Gastrocnemius medialis (tissue), 4 donors: ENCODE measurements at regions not wholly inside any gene's neighbourhood (a gene's known extent, or its start where the extent isn't known, plus 50 kb on each side); places are given as distances from the start of the nearest gene placed in this dataset.
"Not testable (repeated sequence)": the region's sequence is repeated elsewhere in the genome, so short reads cannot be mapped to it uniquely, and the experiment has no call there.

Experiments
- ATAC-seq, 2 donors: fragments of 150-250 bp; one replicate each; pipeline ENCODE4 v1.9.1; 2016
- DNase-seq, 2 donors: peaks; one replicate each; pipeline ENCODE4 v3.0.0-alpha.2; 2019
- H3K27ac ChIP-seq, 4 donors: fragments of 200-600 bp; sonication (generic); 1 replicate in 1 of 4; 2 replicates in 3 of 4; pipeline ENCODE4 v1.5.1; 2016 to 2018; ENCODE audit warnings: mild to moderate bottlenecking in 2 of 4, moderate library complexity in 1 of 4
- H3K27me3 ChIP-seq, 3 donors: fragments of 200-600 bp; sonication (generic) in 2 of 3; 1 replicate in 1 of 3; 2 replicates in 2 of 3; pipeline versions ENCODE4 v1.5.1 to v1.6.0; 2016 to 2019; ENCODE audit warnings: mild to moderate bottlenecking in 1 of 3, moderate library complexity in 1 of 3
- H3K36me3 ChIP-seq, 2 donors: fragments of 200-600 bp; sonication (generic) in 1 of 2; one replicate each; pipeline ENCODE4 v1.5.1; 2017 to 2018
- H3K4me1 ChIP-seq, 2 donors: fragments of 200-600 bp; sonication (generic) in 1 of 2; one replicate each; pipeline ENCODE4 v1.5.1; 2016 to 2017; ENCODE audit warnings: mild to moderate bottlenecking in 2 of 2
- H3K4me3 ChIP-seq, 4 donors: fragments of 200-600 bp; sonication (generic) in 3 of 4; 1 replicate in 1 of 4; 2 replicates in 3 of 4; pipeline ENCODE4 v1.5.1; 2016 to 2019; ENCODE audit warnings: mild to moderate bottlenecking in 2 of 4
- H3K9me3 ChIP-seq, 3 donors: fragments of 200-600 bp; sonication (generic) in 2 of 3; 1 replicate in 1 of 3; 2 replicates in 2 of 3; pipeline ENCODE4 v1.5.1; 2016 to 2019
- CTCF ChIP-seq, 5 experiments: fragments of 450-650 bp in 3 of 5; fragments of 200-600 bp in 2 of 5; sonication (generic) in 2 of 5; IDR thresholded peaks in 4 of 5; conservative IDR thresholded peaks in 1 of 5; 1 replicate in 4 of 5; 2 replicates in 1 of 5; pipeline ENCODE4 v1.5.1; 2016 to 2019; ENCODE audit warnings: antibody characterized with exemption in 5 of 5, mild to moderate bottlenecking in 3 of 5, moderate library complexity in 3 of 5
- POLR2A ChIP-seq, 2 donors: fragments of 450-650 bp; IDR thresholded peaks; one replicate each; pipeline ENCODE4 v1.6.1; 2017; ENCODE audit warnings: antibody characterized with exemption in 2 of 2, mild to moderate bottlenecking in 2 of 2, moderate library complexity in 2 of 2
- in situ Hi-C, 4 donors: fragments of 200-750 bp; cut with MboI; loops; one replicate each; pipeline versions ENCODE4 v1.15.0 to v1.8.0; 2017; ENCODE audit warnings: low sequenced_read_pairs in 4 of 4
- intact Hi-C: fragments of 100-400 bp; cut with DNase I; formaldehyde crosslinking; loops from one replicate; pipeline ENCODE4 v1.15.1; 2023; ENCODE audit warnings: low total_unique reads

DNA sequence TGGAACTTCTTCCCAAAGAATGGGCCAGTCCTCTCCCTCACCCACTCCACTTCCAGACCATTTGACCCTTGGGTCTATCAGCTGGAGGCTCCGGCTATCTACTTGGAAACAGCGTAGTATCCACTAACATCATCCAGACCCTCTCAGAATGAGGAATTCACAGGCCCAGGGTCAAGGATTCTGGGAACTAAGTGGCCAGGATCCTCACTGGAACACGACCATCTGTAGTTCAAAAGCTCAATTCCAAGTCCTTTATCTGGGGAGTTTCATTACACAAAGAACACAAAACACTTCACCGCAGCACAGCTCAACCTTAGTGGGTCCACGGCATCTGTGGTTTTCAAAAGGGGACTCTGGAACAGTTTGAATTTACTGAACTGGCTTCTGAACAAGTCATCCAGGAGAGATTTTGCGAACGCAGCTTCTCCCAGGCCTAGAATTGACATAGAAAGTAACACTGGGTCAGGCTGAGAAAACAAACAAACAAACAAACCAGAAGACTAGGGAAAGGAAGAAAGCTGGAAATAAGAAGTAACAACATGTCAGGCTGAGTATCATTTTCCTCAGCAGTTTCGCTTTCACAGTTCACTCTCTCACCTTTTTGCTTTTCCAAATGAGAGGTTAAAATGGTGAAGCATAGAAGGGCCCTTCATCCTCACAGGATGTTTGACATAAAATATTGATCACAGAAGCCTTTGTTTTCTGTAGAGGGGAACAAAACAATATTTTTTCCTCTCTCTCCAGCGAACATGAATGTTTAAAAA is 57.6 kb upstream of the USP6NL start:
- H3K27me3 ChIP-seq = no peaks in the 10 kb centered on the region
- DNase-seq = no peak
- H3K27ac ChIP-seq = no peak overlapping the region
- ATAC-seq = no peak
- H3K4me1 ChIP-seq = no peaks in the 10 kb centered on the region
- no peaks in the 10 kb centered on the region for H3K9me3 ChIP-seq
- in situ Hi-C loops (no loop called here), intact Hi-C loops (no loop called here)
- TF ChIP-seq POLR2A (IDR thresholded peaks at IDR 0.05) (no peak), CTCF (IDR thresholded peaks at IDR 0.05 in 4 of 5, conservative IDR thresholded peaks at IDR 0.05 in 1 of 5) (no peak)
- no peak overlapping the region for H3K4me3 ChIP-seq
- H3K36me3 ChIP-seq = no peaks in the 10 kb centered on the region

DNA sequence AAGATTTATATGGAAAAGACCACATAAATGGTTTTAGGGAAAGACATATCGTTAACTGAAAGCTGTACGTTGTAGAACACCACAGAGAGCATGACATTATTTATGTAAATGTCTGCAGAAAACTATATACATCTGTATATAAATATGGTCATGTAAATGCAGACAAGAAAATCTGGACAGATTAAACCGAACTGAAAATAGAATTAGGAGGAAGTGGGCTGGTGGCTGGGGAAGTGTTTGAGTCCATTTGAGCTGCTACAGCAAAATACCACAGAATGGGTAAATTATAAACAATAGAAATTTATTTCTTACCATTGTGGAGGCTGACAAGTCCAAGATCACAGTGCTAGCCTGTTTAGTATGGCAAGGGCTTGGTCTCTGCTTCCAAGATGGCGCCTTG is 56.3 kb upstream of the USP6NL start:
- intact Hi-C loops = no loop called here
- in situ Hi-C loops = no loop called here
- H3K4me3 ChIP-seq = no peak overlapping the region
- ATAC-seq = no peak
- H3K4me1 ChIP-seq = no peaks in the 10 kb centered on the region
- TF ChIP-seq CTCF (IDR thresholded peaks at IDR 0.05 in 4 of 5, conservative IDR thresholded peaks at IDR 0.05 in 1 of 5) = no peak
- TF ChIP-seq POLR2A (IDR thresholded peaks at IDR 0.05) = no peak
- H3K9me3 ChIP-seq = no peaks in the 10 kb centered on the region
- DNase-seq = no peak
- H3K27me3 ChIP-seq = no peaks in the 10 kb centered on the region
- H3K36me3 ChIP-seq = no peaks in the 10 kb centered on the region
- no peak overlapping the region for H3K27ac ChIP-seq

GRCh38 chr10:11663763-11664555 is 52.5 kb upstream of the USP6NL start:
- ATAC-seq = no peak
- Histone ChIP-seq H3K4me1 (no peaks in the 10 kb centered on the region), H3K4me3 (no peak overlapping the region), H3K9me3 (no peaks in the 10 kb centered on the region), H3K36me3 (no peaks in the 10 kb centered on the region), H3K27ac (no peak overlapping the region), H3K27me3 (no peaks in the 10 kb centered on the region)
- intact Hi-C loops = no loop called here
- TF ChIP-seq POLR2A (IDR thresholded peaks at IDR 0.05) (no peak), CTCF (IDR thresholded peaks at IDR 0.05 in 4 of 5, conservative IDR thresholded peaks at IDR 0.05 in 1 of 5) (no peak)
- DNase-seq = no peak
- in situ Hi-C loops = no loop called here

- H3K9me3 ChIP-seq, H3K4me1 ChIP-seq, intact Hi-C loops, H3K4me3 ChIP-seq, DNase-seq, in situ Hi-C loops, H3K36me3 ChIP-seq, H3K27me3 ChIP-seq, H3K27ac ChIP-seq, ATAC-seq: not testable (repeated sequence)
Observed at GRCh38 chr10:11663126-11663515, 51.7 kb upstream of the USP6NL start.

DNA sequence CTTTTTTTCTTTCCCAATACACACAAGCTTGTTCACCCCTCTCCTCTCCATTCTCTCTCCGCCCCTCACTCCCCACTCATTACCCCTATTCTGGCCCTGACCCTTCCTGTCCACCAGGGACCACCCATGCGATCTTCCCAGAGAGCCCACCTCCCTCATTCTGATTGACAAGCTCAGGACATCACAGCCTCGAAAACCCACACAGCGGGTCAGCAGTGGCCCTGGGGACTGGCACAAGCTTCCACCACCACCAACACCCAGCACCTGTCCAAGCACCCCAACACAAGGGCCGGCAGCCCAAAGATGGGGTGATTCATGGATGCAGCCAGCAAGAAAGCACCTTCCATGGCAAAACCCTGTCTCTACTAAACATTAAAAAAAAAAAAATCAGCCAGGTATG is 50.0 kb upstream of the USP6NL start:
- intact Hi-C loops (no loop called here), in situ Hi-C loops (no loop called here)
- Histone ChIP-seq H3K4me1 (no peaks in the 10 kb centered on the region), H3K27ac (no peak overlapping the region), H3K9me3 (no peaks in the 10 kb centered on the region), H3K27me3 (no peaks in the 10 kb centered on the region), H3K36me3 (no peaks in the 10 kb centered on the region), H3K4me3 (no peak overlapping the region)
- ATAC-seq (no peak), DNase-seq (no peak)
- TF ChIP-seq CTCF (IDR thresholded peaks at IDR 0.05 in 4 of 5, conservative IDR thresholded peaks at IDR 0.05 in 1 of 5) (no peak), POLR2A (IDR thresholded peaks at IDR 0.05) (no peak)
